Erythroblast (primary cell): ENCODE measurements at regions not wholly inside any gene's neighbourhood (a gene's known extent, or its start where the extent isn't known, plus 50 kb on each side); places are given as distances from the start of the nearest gene placed in this dataset.

Experiments used
- GATA1 ChIP-seq: IDR thresholded peaks from 2 replicates; pipeline ENCODE4 v1.6.1; 2011; ENCODE audit warnings: low read depth, mild to moderate bottlenecking, control low read depth, low read length, moderate library complexity
- POLR2A ChIP-seq: IDR thresholded peaks from 2 replicates; pipeline ENCODE4 v1.6.1; 2011; ENCODE audit warnings: mild to moderate bottlenecking, low read length

DNA sequence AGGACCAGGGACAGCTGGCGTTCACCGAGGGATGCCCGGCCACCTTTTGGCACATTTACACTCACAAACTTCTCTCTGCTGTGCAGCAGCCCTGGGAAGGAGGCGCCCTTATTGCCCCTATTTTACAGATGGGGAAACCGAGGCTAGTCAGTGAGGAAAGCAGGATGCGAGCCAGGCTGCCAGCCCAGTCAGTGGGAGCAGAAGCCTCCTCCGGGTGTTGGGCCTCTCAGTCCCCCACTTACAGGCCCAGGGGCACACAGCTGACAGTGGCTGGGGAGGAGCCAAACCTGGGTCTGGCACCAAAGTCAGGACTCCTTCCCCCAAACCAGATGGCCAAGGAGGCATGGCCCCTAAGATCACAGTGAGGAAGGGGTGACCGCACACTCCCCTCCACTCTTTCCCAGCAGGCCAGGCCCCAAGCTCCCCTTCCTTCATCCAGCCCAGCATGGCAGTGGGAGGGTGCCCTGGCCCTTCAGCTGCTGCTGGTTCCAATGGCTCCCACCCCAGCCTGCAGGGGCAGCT, 121.4 kb upstream of the ANO1 start:
- TF ChIP-seq POLR2A: no peak
- TF ChIP-seq GATA1: no peak
